ENCODE measurements at regions not wholly inside any gene's neighbourhood (a gene's known extent, or its start where the extent isn't known, plus 50 kb on each side); places are given as distances from the start of the nearest gene placed in this dataset.

DNA sequence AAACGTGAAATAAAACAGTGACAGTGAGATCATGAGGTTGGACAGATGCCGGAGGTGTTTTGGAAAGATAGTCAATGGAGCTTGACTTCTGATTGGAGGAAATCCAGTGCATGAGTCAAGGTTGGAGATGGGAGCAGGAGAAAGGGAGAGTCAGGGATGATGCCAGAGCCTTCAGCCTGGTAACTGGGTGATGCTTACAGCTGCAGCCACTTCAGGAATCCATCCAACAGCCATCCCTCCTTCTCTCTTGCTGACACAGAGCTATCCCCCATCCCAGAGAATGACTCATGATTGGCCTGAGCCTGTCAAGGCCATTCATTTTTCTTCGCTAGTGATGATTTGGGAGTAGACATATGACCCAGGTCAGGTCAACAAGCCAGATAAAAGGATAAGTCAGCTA, 112.8 kb downstream of the SAMD5 start:
- no peak for DNase-seq

DNA sequence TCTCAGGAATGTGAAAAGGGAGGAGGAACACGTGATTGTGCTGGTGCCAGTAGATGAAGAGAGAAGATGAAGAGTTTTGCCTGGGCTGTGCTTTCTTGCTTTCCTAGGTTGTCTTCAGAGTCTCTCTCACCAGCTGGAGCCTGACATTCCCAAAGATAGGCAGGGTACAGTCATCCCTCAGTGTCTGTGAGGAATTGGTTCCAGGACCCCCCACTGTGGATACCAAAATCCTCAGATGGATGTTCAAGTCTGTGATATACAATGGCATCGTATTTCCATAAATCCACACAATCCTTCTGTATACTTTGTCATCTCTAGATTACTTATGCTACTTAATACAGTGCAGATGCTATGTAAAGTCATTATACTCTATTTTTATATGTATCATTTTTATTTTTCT, 113.5 kb downstream of the SAMD5 start:
- DNase-seq: no peak

DNA sequence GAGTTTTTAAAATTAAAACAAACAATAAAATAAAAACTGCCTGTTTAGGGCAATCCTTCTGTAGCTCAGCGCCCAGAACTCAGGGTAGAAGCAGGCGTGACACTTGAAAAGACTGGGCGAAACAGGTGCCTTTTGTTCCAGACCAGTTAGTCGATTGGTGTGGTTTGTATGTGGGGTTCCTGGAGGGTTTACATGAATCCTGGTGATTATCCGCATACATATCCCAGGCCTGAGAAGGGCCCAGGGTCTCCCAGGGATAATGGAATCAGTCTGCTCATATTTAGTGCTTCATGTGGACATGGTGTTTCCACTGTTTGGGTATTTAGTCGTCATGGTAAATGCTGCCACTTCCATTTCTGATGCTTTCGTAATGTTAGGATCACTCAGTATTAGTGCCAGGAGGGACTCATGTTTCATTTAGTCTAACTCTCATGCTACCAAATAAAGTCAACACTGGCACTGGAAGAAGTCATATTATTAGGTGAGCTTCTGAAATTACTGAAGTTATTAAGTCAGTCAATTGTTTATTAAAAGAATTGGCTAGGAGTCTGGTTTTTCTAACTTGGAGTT, 116.5 kb downstream of the SAMD5 start:
- DNase-seq: no peak

DNA sequence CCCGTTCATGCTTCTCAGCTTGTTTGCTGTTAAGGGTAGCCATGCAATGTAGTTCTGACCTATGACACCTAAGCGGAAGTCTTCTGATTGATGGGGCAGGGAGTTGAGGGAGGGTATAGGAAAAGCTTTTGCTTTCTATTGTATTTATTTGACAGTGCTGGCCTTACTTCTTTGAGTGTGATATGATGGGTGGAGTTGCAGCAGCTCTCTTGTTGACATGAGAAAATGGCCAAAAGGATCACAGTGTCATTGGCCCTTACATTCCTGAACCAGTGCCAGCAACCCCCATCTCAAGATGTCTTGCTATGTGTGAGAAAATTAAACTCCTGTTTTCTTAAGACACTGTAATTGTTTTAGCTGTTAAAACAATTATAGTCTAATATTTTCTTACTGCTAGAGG, 117.5 kb downstream of the SAMD5 start:
- DNase-seq: no peak

GRCh38 chr6:147627411-147627810, 118.9 kb downstream of the SAMD5 start:
- DNase-seq: no peak

DNA sequence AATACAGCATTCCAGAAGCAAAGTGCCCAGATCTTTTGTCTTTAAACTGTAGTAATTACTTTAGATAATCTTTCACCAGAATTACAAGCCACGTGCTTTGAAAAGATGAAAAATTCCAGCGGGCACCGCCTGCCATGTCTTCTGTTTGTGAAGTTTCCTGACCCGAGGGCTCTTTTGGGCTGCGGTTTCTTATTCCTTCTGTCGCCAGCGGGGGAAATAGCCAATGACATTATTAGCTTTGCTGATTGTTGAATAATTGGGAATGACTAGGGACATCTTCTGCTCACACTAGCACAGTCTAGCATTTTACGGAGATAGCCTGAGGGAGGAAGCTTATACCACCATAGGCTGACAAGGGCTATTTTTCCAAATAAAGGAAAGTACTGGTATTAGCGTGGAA, 124.7 kb downstream of the SAMD5 start:
- DNase-seq: no peak

- no peak for DNase-seq
Observed at GRCh38 chr6:147637620-147638195, 129.2 kb downstream of the SAMD5 start.

GRCh38 chr6:147639279-147639678, 130.8 kb downstream of the SAMD5 start:
- no peak for DNase-seq

DNA sequence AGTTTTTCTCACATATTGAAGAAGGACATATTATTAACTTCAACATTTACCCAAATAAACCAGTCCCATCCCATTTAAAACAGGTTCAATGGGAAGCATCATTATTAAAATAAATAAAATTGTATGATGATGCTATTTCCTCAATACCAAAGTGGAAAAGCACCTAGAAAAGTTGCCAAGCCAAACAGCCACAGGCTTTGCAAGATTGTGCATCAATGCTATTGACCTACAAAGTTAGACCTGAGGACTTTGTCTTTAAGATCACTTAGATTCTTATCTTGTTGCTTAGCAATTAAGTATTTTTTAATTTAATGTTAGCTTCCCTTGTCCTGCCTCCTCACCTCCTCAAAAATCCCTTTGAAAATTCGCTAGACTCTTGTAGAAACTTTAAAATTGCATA, 132.1 kb downstream of the SAMD5 start:
- no peak for DNase-seq

GRCh38 chr6:147641511-147641910, 133.0 kb downstream of the SAMD5 start:
- DNase-seq: no peak

DNA sequence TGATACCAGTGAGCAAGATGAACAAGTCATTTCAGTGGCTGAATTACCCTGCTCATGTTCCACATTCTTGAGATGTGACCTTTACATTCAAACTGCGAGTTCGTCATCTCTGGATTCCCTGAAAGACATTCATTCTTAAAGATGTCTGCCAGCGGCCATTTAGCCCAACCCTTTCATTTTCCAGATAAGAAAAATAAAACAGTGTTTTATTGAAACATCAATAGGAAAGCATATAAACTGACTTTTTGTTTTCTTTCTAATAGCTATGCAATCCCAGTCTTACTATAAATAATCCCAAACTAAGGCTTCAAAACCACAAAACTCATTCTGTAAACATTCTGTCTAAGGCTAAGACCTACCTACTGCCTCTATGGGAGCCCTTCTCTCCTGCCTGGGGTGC, 134.0 kb downstream of the SAMD5 start:
- no peak for DNase-seq

DNA sequence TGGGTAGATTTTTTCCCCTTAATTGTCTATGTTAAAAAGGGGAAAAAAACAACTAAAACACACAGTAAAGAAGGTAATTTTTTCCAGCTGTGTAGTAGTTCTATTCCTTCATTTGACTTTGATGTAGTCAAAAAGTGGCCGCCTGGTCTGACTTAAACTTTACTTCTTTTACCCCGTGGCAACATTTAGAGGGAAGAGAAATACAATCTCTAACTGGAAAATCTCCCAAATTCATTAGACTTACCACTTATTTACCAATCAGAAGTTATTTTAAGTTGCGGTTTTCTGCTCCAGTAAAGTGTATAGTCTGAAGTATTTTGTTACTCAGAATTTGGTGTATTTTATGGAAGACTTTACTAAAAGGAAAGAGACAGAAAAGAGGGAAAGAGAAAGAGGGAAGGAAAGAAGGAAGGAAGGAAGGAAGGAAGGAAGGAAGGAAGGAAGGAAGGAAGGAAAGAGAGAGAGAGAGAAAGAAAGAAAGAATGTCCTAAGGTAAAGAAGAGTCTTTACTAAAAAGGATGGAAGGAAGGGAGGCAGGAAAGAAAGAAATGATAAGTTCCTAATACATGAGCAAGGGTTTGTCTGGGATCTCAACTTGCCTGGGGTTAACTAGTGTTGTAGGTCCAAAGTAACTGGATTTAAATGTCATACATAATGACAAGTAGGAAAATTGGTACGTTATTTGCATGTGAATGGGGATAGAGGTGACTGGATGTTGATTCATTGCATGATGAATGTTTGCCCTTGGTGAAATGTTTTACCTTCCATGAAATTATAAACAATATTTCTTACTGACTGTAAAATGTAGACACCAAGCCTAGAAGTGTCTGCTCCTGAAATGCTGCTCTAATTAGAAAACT, 135.1 kb downstream of the SAMD5 start:
- DNase-seq: no peak

DNA sequence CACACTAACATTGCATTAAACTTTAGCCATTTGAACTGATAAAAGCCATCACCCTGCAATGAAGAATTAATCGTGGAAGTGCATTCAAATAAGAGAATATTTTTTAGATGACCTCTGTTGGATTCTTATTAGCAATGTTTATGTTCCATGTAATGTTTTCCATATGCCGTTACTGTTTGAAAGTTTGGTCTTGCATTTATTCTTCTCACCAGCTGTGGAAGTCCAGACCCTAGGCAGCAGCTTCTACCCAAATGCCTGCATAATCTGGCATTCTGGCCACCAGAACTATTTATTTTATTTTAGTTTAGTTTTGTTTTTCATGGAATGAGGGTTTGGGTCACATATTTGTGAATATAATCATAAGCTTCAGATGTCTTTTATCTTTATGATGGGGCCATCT, 140.4 kb downstream of the SAMD5 start:
- DNase-seq: no peak

DNA sequence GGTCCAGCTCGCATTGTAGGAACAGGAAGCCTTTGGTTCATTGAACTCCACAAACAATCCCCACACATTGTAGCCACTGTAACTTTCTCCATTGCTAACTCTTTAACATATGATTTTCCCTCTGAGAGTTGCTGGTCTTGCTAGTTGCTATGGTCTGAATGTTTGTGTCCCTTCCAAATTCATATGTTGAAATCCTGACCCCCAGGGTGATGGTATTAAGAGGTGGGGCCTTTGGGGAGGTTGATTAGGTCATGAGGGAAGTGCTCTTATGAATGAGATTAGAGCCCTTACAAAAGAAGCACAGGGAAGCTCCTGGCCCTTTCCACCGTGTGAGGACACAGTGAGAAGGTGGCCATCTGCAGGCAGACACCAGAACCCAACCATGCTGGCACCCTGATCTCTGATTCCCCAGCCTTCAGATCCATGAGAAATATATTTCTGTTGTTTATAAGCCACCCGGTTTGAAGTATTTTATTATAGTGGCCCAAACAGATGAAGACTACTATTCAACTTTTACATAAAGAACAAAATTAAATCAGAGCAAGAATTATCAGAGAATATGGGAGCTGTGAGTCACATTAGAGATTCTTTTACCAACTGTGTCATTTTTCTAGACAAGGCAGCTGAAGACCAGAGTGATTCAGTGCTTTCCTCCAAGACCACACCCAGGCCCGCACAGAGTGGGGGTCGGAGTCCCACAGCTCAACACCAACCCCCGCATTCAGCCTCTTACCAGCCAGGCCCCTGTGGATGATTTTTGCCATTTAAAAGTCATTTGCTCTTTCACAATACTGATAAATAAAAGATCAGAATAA, 143.0 kb downstream of the SAMD5 start:
- no peak for DNase-seq

GRCh38 chr6:147653631-147654030, 145.1 kb downstream of the SAMD5 start:
- DNase-seq: no peak

DNA sequence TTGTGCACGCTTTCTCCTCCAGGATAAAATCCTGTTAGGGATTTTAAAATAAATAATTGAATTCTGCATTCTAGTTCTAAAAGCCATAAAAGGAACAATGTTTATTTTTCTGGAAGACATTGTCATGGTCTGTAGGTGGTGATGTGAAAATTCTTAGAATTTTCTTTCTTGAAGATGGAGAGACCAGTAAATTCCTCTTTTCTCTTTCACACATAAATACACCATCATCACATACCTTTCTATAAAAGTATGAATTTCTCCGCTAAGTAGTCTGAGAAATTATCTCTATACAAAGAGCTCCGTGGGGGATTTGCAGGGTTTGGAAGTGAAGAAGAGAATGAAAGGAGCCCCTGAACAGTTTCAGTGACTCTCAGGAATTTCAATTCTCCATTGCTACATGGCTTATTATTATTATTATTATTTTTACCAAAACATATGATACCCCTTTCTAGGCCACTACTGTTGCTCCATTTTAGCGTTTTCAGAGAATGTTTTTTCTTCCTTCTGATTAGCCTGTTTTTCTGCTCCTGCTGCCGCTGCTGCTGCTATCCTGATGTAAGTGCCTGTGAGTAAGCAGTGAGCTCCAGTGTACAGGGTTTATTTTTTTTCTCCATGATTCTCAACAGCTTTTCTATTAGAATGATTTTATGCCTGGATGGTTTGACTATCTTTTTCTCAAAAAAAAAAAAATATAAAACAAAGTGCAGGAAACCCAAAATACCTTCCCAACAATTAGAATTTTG, 145.8 kb downstream of the SAMD5 start:
- DNase-seq: no peak

- no peak for DNase-seq
Observed at GRCh38 chr6:147660334-147661311, 152.1 kb downstream of the SAMD5 start.

- no peak for DNase-seq
Observed at GRCh38 chr6:147662646-147663045, 154.2 kb downstream of the SAMD5 start.

DNA sequence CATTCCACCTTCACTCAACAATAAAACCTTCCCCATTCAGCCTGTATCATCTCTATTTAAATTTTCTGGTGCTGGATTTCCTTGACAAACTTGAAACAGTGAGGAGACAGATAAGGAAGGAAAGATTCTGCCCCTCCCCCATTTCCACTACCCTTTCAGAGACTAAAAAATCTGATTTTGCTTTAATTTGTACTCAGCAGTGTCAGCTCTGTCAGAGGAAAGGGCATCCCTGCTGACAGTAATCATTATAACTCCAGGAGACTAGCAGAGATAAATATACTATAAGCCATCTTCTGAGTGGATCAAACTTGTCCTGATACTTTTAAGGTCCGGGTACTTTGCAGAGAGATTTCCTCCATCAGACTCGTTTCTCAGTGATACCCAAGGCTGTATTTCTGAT, 155.6 kb downstream of the SAMD5 start:
- DNase-seq: no peak

DNA sequence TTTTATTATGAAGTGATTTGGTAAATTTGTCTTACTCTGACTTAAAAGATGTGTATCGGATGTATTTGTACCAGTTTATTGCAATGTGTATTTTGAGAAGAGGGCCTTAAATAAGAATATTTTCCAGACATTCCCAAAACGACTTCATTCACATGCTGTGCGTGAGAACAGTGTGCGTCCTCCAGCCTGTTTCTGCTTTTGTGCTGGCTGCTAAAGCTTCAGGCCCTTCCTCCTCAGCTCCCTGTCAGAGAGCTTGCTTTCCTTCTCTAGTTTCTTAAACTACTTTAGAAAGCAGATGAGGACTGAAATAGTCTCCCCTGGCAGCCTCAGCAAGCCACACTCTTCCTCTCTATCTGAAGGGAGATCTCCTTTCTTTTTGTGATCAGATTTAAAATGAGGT, 157.8 kb downstream of the SAMD5 start:
- DNase-seq: no peak

GRCh38 chr6:147667082-147667481, 158.6 kb downstream of the SAMD5 start:
- DNase-seq: no peak

- DNase-seq: no peak
Observed at GRCh38 chr6:147674099-147674498, 165.6 kb downstream of the SAMD5 start.

Data from NCI-H2081 treated with DMSO at 0.1 percent for 48 hours (cell line).